Activated T-cell treated with anti-CD3 and anti-CD28 coated beads, Interleukin-2, amount 50 U/mL, for 4 hours (primary cell): ENCODE measurements at regions not wholly inside any gene's neighbourhood (a gene's known extent, or its start where the extent isn't known, plus 50 kb on each side); places are given as distances from the start of the nearest gene placed in this dataset.
"Not testable (repeated sequence)": the region's sequence is repeated elsewhere in the genome, so short reads cannot be mapped to it uniquely, and the experiment has no call there.

Experiments used
- ATAC-seq, 2 donors: fragments of 200-7000 bp; cut with Tn5 transposase; one replicate each; pipeline ENCODE4 v1.10.0; 2021
- DNase-seq: peaks from one replicate; pipeline ENCODE4 v3.0.0-alpha.2; 2020
- H3K27me3 Mint-ChIP-seq: one replicate; pipeline ENCODE4 v1.8.0; 2021; ENCODE audit warnings: low read depth, mixed read lengths
- H3K36me3 Mint-ChIP-seq: one replicate; pipeline ENCODE4 v1.8.0; 2022; ENCODE audit warnings: mixed read lengths; ENCODE audit not compliant: insufficient read depth
- H3K4me1 Mint-ChIP-seq: one replicate; pipeline ENCODE4 v1.8.0; 2021; ENCODE audit warnings: low read depth, mixed read lengths
- H3K4me3 Mint-ChIP-seq: one replicate; pipeline ENCODE4 v1.8.0; 2021; ENCODE audit warnings: mild to moderate bottlenecking, moderate library complexity, mixed read lengths
- H3K9me3 Mint-ChIP-seq: one replicate; pipeline ENCODE4 v1.8.0; 2021; ENCODE audit warnings: mixed read lengths

GRCh38 chr2:84175340-84175739, 283.7 kb downstream of the SUCLG1 start:
- Mint-ChIP-seq H3K36me3 (no peaks in the 10 kb centered on the region), H3K27me3 (peaks cover 2% of the 10 kb centered on the region), H3K4me3 (no peak overlapping the region), H3K9me3 (no peaks in the 10 kb centered on the region), H3K4me1 (no peaks in the 10 kb centered on the region)
- ATAC-seq (peak in 1 of 2 donors; percentile 10), DNase-seq (no peak)

GRCh38 chr2:84173041-84173440, 286.0 kb downstream of the SUCLG1 start:
- no peak overlapping the region for H3K4me3 Mint-ChIP-seq
- no peaks in the 10 kb centered on the region for H3K4me1 Mint-ChIP-seq
- DNase-seq (no peak), ATAC-seq (no peak)
- no peaks in the 10 kb centered on the region for H3K36me3 Mint-ChIP-seq
- peaks cover 7% of the 10 kb centered on the region for H3K27me3 Mint-ChIP-seq
- H3K9me3 Mint-ChIP-seq: no peaks in the 10 kb centered on the region

GRCh38 chr2:84170979-84171378, 288.1 kb downstream of the SUCLG1 start:
- Mint-ChIP-seq H3K27me3 (peaks cover 7% of the 10 kb centered on the region), H3K4me1 (no peaks in the 10 kb centered on the region), H3K36me3 (no peaks in the 10 kb centered on the region), H3K4me3 (no peak overlapping the region), H3K9me3 (no peaks in the 10 kb centered on the region)
- ATAC-seq (no peak), DNase-seq (no peak)

- ATAC-seq: no peak
- H3K36me3 Mint-ChIP-seq: no peaks in the 10 kb centered on the region
- no peaks in the 10 kb centered on the region for H3K9me3 Mint-ChIP-seq
- no peaks in the 10 kb centered on the region for H3K4me1 Mint-ChIP-seq
- no peak for DNase-seq
- H3K4me3 Mint-ChIP-seq: no peak overlapping the region
- H3K27me3 Mint-ChIP-seq: peaks cover 7% of the 10 kb centered on the region
These were observed 289.2 kb downstream of the SUCLG1 start for GRCh38 chr2:84169871-84170270.

GRCh38 chr2:84168552-84168951, 290.5 kb downstream of the SUCLG1 start:
- H3K4me1 Mint-ChIP-seq, DNase-seq, H3K36me3 Mint-ChIP-seq, H3K27me3 Mint-ChIP-seq, H3K9me3 Mint-ChIP-seq, ATAC-seq, H3K4me3 Mint-ChIP-seq: not testable (repeated sequence)

GRCh38 chr2:84165256-84165655, 293.8 kb downstream of the SUCLG1 start:
- H3K27me3 Mint-ChIP-seq: peaks cover 7% of the 10 kb centered on the region
- ATAC-seq: no peak
- H3K36me3 Mint-ChIP-seq: no peaks in the 10 kb centered on the region
- no peak for DNase-seq
- H3K9me3 Mint-ChIP-seq: no peaks in the 10 kb centered on the region
- no peak overlapping the region for H3K4me3 Mint-ChIP-seq
- no peaks in the 10 kb centered on the region for H3K4me1 Mint-ChIP-seq

GRCh38 chr2:84160453-84160852, 298.6 kb downstream of the SUCLG1 start:
- Mint-ChIP-seq H3K27me3 (peaks cover 5% of the 10 kb centered on the region), H3K4me3 (no peak overlapping the region), H3K9me3 (no peaks in the 10 kb centered on the region), H3K4me1 (no peaks in the 10 kb centered on the region), H3K36me3 (no peaks in the 10 kb centered on the region)
- ATAC-seq: no peak
- DNase-seq: no peak

- Mint-ChIP-seq H3K9me3 (no peaks in the 10 kb centered on the region), H3K4me3 (no peak overlapping the region), H3K4me1 (no peaks in the 10 kb centered on the region), H3K27me3 (peaks cover 5% of the 10 kb centered on the region), H3K36me3 (no peaks in the 10 kb centered on the region)
- DNase-seq (no peak), ATAC-seq (no peak)
These were observed 300.5 kb downstream of the SUCLG1 start for GRCh38 chr2:84158605-84159004.

- no peak for DNase-seq
- no peak overlapping the region for H3K4me3 Mint-ChIP-seq
- ATAC-seq: no peak
These were observed 306.6 kb downstream of the SUCLG1 start for GRCh38 chr2:84152462-84152861.

GRCh38 chr2:84144345-84144744, 314.7 kb downstream of the SUCLG1 start:
- no peaks in the 10 kb centered on the region for H3K4me1 Mint-ChIP-seq
- H3K4me3 Mint-ChIP-seq: no peak overlapping the region
- no peaks in the 10 kb centered on the region for H3K9me3 Mint-ChIP-seq
- H3K36me3 Mint-ChIP-seq: no peaks in the 10 kb centered on the region
- ATAC-seq (no peak), DNase-seq (no peak)
- H3K27me3 Mint-ChIP-seq: peaks cover 2% of the 10 kb centered on the region

More at GRCh38 chr2:84152462-84152861, 306.6 kb downstream of the SUCLG1 start:
- Mint-ChIP-seq H3K36me3 (no peaks in the 10 kb centered on the region), H3K9me3 (no peaks in the 10 kb centered on the region), H3K27me3 (peaks cover 2% of the 10 kb centered on the region), H3K4me1 (no peaks in the 10 kb centered on the region)

- no peak overlapping the region for H3K4me3 Mint-ChIP-seq
- DNase-seq (no peak), ATAC-seq (no peak)
- H3K36me3 Mint-ChIP-seq: no peaks in the 10 kb centered on the region
- no peaks in the 10 kb centered on the region for H3K4me1 Mint-ChIP-seq
- no peaks in the 10 kb centered on the region for H3K27me3 Mint-ChIP-seq
- H3K9me3 Mint-ChIP-seq: no peaks in the 10 kb centered on the region
These were observed 322.0 kb downstream of the SUCLG1 start for GRCh38 chr2:84137034-84137433.

- Mint-ChIP-seq H3K9me3 (no peaks in the 10 kb centered on the region), H3K4me3 (no peak overlapping the region), H3K27me3 (peaks cover 3% of the 10 kb centered on the region), H3K36me3 (no peaks in the 10 kb centered on the region), H3K4me1 (no peaks in the 10 kb centered on the region)
- DNase-seq (no peak), ATAC-seq (no peak)
These were observed 326.7 kb downstream of the SUCLG1 start for GRCh38 chr2:84132370-84132769.

GRCh38 chr2:84131278-84131830, 327.7 kb downstream of the SUCLG1 start:
- Mint-ChIP-seq H3K4me3 (no peak overlapping the region), H3K4me1 (no peaks in the 10 kb centered on the region), H3K36me3 (no peaks in the 10 kb centered on the region), H3K27me3 (peaks cover 3% of the 10 kb centered on the region), H3K9me3 (no peaks in the 10 kb centered on the region)
- ATAC-seq (no peak), DNase-seq (no peak)

GRCh38 chr2:84129018-84129417, 330.1 kb downstream of the SUCLG1 start:
- Mint-ChIP-seq H3K9me3 (no peaks in the 10 kb centered on the region), H3K4me1 (no peaks in the 10 kb centered on the region), H3K36me3 (no peaks in the 10 kb centered on the region), H3K27me3 (peaks cover 6% of the 10 kb centered on the region), H3K4me3 (no peak overlapping the region)
- no peak for ATAC-seq
- DNase-seq: no peak

- H3K4me1 Mint-ChIP-seq, DNase-seq, H3K36me3 Mint-ChIP-seq, H3K4me3 Mint-ChIP-seq, H3K9me3 Mint-ChIP-seq, H3K27me3 Mint-ChIP-seq, ATAC-seq: not testable (repeated sequence)
These were observed 331.3 kb downstream of the SUCLG1 start for GRCh38 chr2:84127812-84128211.

GRCh38 chr2:84126530-84126929, 332.6 kb downstream of the SUCLG1 start:
- no peak for ATAC-seq
- no peaks in the 10 kb centered on the region for H3K4me1 Mint-ChIP-seq
- no peak overlapping the region for H3K4me3 Mint-ChIP-seq
- H3K36me3 Mint-ChIP-seq: no peaks in the 10 kb centered on the region
- H3K9me3 Mint-ChIP-seq: no peaks in the 10 kb centered on the region
- no peak for DNase-seq
- H3K27me3 Mint-ChIP-seq: peaks cover 8% of the 10 kb centered on the region
